ENCODE measurements at regions not wholly inside any gene's neighbourhood (a gene's known extent, or its start where the extent isn't known, plus 50 kb on each side); places are given as distances from the start of the nearest gene placed in this dataset.

DNA sequence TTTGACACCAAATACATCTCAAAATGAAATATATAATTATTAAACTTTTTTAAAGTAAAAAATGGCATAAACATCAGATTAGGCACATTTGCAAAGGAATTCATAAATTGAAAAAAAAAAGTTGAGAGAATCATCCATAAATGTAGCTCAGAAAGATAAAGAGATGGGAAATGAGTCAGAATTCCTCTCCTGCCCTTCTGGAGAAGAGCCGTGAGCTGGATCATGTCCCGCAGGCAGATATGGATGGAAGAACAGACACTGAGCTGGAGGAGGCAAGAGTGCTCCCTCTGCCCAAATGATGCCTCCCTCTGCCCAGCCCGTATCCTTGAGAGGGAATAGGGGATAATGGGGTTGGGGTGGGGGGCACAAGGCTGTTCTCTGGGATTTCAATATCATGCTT, 190.9 kb downstream of the TFCP2L1 start:
- TF ChIP-seq, protein P1, sequence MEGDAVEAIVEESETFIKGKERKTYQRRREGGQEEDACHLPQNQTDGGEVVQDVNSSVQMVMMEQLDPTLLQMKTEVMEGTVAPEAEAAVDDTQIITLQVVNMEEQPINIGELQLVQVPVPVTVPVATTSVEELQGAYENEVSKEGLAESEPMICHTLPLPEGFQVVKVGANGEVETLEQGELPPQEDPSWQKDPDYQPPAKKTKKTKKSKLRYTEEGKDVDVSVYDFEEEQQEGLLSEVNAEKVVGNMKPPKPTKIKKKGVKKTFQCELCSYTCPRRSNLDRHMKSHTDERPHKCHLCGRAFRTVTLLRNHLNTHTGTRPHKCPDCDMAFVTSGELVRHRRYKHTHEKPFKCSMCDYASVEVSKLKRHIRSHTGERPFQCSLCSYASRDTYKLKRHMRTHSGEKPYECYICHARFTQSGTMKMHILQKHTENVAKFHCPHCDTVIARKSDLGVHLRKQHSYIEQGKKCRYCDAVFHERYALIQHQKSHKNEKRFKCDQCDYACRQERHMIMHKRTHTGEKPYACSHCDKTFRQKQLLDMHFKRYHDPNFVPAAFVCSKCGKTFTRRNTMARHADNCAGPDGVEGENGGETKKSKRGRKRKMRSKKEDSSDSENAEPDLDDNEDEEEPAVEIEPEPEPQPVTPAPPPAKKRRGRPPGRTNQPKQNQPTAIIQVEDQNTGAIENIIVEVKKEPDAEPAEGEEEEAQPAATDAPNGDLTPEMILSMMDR (conservative IDR thresholded peaks at IDR 0.05; ENCODE audit: low read length), result no peak
- no peak for TF ChIP-seq EZH2phosphoT487 (IDR thresholded peaks at IDR 0.05; ENCODE audit: borderline replicate concordance)
